ENCODE measurements at regions not wholly inside any gene's neighbourhood (a gene's known extent, or its start where the extent isn't known, plus 50 kb on each side); places are given as distances from the start of the nearest gene placed in this dataset.

- TF ChIP-seq MAX (IDR thresholded peaks at IDR 0.05) (no peak), CREB1 (IDR thresholded peaks at IDR 0.05; ENCODE audit: low read depth) (no peak), YY1 (IDR thresholded peaks at IDR 0.05; ENCODE audit: low read depth) (no peak), NFIC (IDR thresholded peaks at IDR 0.05) (no peak)
Observed at GRCh38 chr5:133735346-133735745, 123.0 kb upstream of the FSTL4 start.
